GM12872 (cell line): ENCODE measurements at regions not wholly inside any gene's neighbourhood (a gene's known extent, or its start where the extent isn't known, plus 50 kb on each side); places are given as distances from the start of the nearest gene placed in this dataset.

ENCODE experiments used
- CTCF ChIP-seq: IDR thresholded peaks from 3 replicates; pipeline ENCODE4 v1.5.1; 2011; ENCODE audit warnings: low read depth, mild to moderate bottlenecking, low read length, moderate library complexity; ENCODE audit not compliant: insufficient read depth

- no peak for TF ChIP-seq CTCF
These were observed 199.5 kb upstream of the PLEKHG7 start for GRCh38 chr12:92503029-92503931.

GRCh38 chr12:92502417-92503028 lies 200.3 kb upstream of the PLEKHG7 start:
- TF ChIP-seq CTCF: peak; percentile 68

DNA sequence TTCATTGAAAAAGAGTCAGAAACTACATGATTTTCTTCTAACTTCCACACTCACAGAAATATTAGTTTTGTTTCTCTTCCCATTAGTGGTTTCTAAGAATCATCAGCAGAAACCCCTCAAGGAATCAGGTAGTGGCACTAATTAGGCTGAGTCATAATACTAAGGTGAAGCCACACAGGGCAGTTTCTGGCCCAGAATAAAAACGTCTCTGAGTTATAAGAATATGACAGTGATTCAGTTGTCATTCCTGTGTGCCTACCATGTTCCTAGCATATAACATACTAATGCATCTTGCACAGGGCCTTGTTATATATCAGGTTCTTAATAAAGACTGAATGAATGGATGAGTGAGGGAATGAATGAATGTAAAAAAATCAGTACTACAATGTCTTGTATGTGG lies 206.0 kb upstream of the PLEKHG7 start:
- no peak for TF ChIP-seq CTCF

DNA sequence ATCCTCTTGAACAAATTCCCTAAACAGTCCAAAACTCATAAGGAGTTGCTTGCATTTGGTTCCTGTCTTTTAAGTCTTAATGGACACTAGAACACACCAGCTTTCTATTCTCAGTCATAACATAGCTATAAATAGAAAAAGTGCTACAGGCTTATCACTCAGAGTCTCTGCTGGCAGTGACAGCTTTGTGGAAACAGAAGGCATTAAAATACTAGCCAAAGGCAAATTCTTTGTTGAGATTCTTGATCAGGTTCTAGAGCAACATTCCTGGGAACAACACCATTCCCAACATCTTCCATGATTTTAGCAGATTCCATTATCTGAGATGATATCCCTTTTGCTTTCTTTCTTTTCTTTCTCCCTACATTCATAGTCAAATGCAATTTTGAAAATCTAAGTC lies 207.7 kb upstream of the PLEKHG7 start:
- TF ChIP-seq CTCF: no peak

DNA sequence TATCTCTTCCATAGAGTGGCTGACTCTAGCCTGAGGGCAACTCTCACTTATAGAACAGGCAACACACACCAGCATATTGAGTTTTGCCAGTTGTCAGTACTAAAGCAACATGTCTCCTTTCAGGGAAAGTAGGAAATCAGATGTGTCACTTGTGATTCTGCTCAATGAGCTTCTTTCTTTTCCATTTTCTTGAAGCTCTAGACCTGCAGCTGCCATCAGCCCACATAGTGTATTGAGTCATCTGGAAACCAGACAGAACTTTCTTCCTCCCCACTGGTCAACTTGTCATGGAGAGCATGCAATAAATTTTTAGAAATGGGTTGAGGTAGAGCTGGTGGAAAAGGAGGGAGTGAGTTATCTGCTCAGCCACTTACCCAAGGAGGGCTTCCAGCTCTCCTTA lies 209.0 kb upstream of the PLEKHG7 start:
- no peak for TF ChIP-seq CTCF

DNA sequence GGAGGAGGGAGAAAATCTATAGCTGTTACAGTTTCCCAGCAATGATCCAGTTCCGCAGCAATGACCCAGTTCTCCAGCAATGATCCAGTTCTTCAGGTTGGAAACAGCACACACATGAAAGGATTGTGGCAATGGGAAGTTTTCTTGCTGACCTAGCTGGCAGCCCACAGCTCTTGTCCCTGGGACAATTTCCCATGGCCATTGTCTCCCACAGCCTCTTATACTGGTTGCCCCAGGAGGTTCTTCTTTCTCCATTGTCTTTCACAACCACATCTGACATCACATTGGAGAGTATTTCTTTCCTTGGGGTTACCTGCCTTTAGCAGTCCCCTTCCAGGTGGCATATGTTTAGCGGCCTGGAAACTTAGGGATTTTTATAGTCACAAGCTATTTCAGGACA lies 209.8 kb upstream of the PLEKHG7 start:
- TF ChIP-seq CTCF: no peak

DNA sequence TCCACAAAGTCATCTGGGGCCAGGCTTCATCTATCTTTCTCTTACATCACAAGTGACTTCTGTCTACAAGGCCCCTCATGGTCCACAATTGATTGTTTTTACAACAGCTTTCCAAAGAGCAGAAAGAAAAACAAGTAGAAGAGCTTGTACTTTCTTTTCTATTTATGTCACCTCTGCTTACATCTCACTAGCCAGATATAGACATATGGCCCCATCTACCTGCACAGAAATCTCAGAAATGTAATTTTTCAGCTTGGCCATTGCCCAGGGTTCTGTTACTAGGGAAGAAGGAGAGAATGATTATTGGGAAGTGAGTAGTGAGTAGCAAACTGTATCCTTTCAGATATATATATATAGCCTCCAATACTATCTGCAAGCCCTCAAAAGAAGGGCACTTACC lies 210.5 kb upstream of the PLEKHG7 start:
- TF ChIP-seq CTCF: no peak
